NAMALWA (cell line): ENCODE measurements at regions not wholly inside any gene's neighbourhood (a gene's known extent, or its start where the extent isn't known, plus 50 kb on each side); places are given as distances from the start of the nearest gene placed in this dataset.

Experiments
- DNase-seq: peaks from one replicate; pipeline ENCODE4 v3.0.0-alpha.2; 2015; ENCODE audit warnings: low spot score

DNA sequence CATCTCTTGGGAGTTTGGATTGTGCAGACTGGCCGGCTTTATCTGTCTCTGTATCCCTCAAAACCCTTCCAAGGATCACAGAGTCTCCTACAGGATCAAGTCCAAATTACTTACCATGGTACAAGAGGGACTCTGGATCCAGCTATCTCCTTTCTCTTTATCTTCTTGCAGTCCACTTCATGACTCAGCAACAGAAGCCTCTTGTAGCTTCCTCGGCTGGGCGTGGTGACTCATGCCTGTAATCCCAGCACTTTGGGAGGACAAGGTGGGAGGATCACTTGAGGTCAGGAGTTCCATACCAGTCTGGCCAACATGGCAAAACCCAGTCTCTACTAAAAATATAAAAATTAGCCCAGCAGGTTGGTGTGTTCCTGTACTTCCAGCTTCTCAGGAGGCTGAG, 189.7 kb downstream of the BCAT1 start:
- DNase-seq = no peak

DNA sequence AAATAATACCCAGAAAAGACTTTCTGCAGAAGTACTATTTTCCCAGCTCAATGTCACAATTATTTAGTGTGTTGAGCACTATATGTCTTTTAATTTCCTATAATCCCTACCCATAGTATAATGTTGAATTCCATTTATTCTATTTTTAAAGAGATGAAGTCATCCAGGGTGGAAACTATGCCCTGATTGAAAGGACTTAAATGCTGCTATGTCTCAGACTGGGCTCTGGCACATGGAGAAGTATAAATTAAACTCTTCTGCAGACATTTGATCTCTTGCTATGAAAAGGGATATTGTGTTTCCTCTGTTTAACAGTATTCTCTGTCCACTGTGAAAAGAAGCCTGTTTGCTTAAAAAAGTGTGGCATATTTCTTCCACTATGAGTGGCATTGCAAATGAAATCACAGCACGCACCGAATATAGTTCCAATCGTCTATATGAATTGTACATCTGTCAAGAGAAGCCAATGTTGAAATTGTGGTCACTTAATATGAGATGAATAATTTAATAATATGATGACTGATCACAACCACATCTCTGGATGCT, 192.3 kb downstream of the BCAT1 start:
- no peak for DNase-seq

DNA sequence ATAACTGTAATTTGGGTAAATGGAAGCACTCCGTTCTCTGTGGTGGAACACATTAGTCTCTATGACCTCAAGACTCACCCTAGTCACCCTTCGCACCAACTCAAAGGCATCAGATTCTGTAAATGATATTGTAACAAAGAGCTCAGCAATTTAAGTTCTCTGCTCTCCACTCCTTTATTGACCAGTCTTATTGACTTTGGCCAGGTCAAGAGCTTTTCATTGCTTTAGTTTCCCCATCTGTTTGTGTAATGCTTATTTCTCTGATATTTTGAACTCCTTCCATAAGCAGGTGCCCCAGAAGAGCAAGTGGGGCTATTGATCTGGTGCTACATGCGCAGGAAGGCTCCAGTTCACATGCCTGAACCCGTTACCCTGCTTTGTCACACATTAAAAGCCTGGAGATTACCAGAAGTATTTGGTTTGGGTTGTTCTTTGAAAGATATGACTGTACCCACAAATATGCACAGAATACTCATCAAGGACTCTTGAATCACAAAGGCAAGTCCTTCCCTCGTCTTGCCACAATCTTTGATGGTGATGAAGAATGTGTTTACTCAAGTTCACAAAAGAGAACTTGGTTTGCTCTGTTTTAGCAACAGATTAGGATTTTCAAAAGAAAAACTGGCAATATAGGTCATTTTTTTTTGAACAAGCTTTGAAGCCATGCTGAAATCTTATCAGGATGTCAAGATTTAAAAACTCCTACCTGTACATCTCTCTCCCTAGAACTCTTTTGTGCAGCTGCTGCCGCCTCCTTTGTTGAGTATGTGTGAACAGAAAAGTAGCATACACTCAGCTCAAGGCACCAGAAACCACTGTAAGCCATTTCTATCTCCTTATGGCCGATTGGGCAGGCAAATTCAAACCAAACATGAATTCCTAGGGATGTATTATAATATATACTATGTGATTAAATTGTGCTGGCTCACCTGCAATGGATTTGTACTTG, 193.9 kb downstream of the BCAT1 start:
- no peak for DNase-seq

DNA sequence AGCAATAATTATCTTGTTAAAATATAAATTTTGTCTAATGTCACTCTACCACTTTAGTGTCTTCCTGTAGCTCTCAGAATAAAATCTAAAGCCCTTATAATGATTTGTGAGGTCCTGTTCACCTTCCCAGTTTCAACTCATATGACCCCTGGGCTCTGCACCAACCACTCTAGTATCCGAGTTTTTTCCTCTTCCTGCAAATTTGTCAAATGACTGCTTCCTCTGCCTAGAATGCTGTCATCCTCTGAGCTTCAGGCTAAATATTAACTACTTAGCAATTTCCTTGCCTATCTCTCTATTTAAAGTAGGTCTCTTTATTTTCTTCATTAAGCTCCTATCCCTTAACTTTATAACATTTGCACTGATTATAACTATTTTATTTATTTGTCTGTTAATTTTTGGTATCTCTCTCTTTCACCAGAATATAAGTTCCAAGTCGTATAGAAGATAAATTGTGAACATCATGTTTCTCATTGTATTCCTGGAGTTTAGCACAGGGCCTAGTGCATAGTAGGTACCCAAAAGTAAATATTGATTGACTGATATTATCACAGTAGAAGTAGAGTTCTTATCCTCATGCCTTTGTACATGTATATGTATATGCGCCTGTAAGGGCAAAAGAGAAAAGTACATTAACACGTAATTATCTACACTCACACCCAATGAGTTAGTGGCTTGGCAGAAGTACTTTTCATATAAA, 196.0 kb downstream of the BCAT1 start:
- DNase-seq = no peak

DNA sequence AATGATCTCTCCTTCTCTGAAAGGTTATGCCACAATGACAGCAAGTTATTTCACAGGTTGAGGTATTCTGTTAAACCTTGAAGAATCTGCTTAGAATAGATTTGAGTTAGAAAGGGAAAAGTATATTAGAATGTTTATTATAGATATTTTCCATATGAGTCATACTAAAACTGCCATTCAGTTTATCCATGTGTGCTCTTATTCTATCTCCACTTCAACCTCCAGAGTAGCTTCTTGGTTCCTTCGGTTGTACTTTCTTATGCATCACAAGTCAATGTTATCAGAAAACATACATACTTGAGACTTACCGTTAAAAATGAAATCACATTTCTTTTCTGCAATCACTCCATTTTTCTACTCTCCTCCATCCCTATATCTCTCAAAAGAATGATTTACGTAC, 197.7 kb downstream of the BCAT1 start:
- DNase-seq = no peak

DNA sequence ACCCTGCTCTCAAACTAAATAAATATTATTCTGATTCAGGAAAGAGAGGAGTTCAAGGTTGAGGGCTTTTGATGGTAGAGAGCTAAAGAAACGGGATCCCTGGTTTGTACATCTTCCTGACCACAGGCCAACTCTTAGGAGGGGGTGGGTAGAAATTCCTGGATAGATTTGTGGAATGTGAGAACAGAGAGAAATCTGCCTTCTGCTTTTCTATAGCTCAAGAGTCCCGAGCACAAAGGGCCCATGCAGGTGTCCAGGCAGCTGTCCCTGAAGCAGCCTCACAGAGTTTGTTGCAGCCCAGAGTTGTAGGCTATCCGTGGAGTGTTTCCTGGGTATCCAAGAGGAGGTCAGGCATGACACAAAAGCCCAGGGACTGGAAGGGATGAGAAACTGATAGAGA, 198.6 kb downstream of the BCAT1 start:
- no peak for DNase-seq

DNA sequence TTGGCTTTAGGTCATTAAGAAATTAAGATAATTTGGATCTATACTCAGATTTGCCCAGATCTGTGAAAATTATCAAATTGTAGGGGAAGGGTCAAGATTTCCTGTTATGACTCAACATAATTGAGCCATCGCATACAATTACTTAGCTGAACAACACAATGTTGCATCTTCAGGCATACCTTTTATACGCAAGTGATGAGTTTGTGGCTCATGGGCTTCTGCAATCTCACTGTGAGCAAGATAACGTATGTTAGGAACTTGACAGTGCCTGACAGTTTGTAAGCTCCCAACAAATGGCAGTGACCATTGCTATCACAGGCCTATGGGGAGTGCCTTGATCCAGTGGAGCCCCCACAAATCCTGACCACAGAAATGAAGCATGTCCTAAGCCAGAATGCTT, 199.7 kb downstream of the BCAT1 start:
- DNase-seq = no peak

DNA sequence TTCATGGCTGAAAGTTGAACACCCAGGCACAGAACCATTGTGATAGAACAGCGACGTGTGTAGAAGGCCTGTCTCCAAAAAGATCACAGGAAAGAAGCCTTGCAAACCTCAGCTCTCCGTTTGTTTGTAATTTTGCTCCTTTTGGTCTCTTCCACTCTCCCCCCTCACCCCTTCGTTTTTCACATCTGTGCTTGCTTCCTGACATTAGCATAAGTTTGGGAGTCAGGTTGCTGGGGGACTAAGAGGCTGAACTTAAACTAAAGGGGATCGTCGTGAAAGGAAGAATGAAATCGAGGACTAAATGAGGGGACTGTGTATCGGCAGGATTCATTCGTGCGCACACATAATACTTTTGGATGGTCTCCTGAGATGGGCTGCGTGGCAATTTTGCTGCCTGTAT, 200.6 kb downstream of the BCAT1 start:
- DNase-seq = no peak

DNA sequence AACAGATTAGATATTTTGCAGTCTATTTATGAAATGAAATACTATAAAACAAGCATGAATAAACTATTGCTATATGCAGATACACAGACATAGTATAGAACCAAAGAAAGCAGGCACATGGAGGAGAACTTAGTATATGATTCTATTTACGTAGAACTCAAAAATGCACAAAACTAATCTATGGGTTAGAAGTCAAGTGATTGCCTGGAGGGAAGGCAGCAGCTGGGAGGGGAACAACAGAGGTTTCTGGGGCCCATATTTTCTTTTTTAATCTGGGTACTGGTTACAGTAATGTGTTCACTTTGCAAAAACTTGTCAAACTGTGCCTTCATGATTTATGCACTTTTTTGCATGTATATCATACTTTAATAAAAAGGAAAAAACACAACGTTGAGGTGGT, 202.0 kb downstream of the BCAT1 start:
- no peak for DNase-seq

DNA sequence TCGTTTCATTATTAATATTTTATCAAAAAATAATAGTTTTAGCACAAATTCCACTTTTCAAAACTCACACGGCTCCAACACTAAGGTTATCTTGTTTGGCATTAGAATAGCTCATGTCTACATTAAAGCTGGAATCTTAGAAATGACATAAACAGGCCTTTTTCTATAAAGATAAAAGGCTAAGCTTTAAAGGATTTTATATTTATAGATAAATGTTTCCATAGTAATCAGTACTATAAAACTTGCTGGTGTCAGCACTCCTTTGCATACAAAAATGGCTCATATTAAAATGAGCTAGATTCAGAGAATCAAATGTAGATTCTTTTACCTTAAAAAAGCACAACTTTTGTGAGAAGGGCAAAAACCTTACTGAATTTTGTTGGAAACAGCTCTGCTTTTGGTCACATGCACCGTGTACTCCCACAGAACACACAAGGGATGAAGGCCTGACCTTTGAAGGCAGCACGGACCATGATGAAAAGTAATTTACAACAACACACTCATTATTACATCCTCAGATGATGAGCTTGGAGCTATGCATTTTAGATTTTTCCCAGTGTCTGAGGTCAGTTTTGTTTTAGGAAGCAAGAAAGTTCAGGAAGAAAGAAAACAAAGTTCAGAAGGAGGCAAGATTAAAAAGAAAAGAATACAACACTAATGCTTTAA, 202.8 kb downstream of the BCAT1 start:
- no peak for DNase-seq

DNA sequence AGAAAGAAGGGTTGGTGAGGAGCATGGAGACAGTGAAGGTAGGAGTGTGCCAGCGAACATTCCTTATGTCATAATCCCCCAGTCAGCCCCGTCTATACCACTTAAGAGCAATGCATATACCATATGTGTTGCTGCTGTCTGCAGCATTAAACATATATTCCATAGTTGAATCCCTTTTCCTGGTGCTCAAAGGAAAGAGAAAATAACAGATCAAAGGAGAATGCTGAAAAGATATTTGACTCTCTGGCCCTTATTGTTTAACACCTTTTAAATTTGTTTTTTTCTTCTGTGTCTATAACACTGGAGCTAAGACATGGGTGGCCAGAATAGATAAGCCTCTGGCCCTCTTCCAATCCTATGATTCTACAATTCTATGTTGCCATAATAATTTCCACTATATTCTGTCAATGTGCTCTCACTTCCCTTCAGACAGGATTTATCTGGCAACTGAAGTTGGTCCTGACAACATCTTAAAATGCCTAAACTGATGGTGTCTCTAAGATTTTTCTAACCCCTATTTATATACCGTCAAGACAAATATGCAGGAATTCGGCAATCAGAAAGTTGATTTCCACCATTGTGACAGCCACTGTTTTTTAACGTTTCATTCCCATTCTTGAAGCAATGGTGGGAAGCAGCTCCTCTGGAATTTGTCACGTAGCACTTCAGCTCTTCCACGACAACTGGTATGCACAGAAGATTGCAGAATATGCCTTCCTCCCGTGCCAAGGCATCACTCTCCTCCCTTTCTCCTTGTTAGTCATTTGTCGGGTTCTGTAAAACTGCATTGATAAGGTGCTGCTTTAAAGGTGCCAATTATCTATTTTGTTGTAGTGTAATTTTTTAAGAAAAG, 204.7 kb downstream of the BCAT1 start:
- DNase-seq = no peak

DNA sequence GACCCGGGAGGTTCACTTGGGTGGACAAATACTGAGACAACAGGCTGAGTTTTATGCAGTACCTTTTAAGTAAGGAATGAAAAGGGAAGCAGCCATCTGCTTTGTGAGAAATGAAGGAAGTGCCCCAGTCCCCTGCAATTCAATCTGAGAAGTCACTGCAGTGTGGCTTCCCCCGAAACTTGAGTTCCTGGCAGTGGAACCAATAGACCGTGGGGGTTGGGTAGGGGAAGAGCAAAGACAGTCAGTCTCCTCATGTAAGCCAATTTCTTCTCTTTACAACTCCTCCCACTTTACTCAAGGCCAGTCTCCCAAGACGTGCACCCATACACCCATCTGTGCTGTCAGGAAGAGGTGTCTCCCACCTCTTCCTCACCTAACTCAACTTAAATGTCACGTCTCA, 206.5 kb downstream of the BCAT1 start:
- peak; percentile 46 for DNase-seq

DNA sequence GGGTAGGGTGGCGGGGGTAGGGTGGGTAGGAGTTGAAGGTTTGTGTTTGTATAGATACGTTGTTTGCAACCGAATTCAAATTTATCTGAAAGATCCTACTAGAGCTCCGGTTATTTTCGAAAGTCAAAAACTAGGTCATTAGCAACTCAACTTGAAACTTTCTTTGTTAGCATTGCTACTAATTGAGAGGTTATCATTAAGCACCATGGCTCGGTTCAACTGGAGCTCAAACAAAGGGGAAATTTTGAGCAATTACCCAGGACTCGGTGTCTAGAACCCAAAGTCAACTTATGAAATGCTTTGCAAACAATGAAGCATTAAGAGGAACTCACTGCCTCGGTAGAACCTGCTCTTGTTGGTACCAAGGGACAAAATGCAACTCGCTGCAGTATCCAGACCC, 207.7 kb downstream of the BCAT1 start:
- DNase-seq = no peak

DNA sequence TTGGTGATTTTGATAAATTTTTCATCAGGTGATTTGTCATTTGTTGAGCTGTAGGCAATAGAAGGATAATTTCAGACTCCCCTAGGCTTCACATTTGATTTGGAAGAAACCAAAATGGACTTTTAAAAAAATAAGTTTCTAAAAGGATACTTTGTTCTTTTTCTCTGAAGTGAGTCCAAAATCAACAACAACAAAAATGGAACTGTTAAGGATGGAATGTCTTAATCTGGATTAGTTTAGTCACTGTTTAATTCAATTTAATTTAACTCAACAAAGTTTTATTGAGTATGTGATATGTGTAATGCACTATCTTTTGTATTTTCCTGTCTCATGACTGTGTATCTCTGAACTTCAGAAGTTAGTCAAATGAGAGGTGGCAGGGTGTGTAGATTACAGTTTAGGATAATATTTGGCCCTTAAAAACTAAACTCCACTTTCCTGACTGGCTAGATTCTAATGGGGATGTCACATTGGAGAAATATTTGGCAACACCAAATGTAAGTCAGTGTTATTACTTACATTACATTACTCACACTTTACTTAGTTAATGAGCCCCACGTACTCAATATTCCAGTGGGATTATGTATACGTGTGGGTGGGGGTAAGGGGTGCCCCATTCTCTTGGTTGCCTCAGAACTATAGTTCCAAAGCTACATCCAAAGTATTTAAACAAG, 209.7 kb downstream of the BCAT1 start:
- DNase-seq = no peak

DNA sequence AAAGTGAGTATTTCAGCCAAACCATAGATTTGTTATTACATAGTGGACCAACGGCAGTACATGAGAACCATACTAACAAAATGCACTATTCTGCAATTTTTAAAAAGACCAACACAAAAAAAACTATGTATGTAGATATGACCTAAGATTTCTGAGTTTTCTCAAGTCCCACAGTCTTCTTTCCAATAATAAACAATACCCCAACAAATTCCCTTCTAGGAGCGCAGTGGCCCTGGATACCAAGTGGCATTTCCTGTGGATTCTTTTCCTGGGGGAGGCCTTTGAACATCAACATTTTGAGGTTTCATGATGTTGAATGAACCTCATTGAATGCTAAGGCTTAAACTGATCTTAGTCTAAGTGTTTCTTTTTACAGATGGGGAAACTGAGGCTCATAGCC, 210.5 kb downstream of the BCAT1 start:
- DNase-seq = no peak

DNA sequence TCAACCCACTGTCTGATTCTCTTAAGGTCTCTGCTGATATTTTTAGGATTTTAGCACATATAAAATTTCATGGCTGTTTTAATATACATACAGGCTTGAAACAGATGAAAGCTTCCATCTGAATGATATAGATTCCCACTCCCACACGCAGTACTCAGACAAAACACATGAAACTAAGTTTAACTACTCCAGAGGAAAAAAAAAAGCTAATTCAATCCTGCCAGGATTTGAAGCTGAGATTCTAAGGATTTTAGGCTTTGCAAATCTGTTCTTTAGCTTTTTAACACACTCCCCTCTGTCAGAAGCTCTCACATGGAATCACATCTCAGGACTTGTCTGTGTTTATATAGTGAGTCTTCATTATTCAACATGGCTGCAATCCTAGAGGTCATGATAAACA, 217.3 kb downstream of the BCAT1 start:
- DNase-seq = no peak

DNA sequence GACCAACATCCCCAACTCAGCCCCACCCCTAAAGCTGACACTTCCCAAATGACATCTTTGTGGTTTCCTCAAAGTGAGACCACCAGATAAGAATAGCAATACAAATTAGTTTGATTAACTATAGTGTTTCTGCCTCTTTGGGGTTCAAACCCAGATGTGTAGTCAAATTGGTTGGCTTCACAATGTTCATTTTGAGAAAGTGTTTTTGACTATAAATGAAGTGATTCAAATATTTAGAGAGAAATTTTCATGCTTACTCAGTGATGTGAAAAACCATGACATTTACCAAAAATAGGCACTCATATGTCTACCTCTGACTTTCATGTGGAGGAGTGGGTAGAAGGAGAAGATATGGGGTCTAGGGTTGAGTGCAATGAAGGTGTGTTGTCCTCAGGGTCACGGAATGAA, 218.4 kb downstream of the BCAT1 start:
- peak; percentile 44 for DNase-seq

DNA sequence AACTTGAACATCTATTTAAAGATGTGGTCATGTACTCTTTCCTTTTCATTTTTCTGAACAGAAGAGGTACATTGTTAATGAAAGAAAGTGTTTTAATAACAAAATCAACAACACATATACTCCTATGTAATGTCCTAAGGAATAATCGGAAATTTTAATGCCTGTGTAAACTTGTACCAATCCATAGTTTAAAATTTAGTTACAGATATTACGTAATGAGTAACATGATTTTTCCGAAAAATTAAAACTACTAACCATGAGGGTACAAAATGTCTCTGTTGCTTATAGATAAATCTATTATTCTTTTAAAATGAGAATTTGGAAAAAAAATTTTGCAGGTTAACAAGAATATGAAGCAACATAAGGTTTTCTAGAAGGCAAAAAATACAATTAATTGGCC, 220.1 kb downstream of the BCAT1 start:
- DNase-seq = no peak

DNA sequence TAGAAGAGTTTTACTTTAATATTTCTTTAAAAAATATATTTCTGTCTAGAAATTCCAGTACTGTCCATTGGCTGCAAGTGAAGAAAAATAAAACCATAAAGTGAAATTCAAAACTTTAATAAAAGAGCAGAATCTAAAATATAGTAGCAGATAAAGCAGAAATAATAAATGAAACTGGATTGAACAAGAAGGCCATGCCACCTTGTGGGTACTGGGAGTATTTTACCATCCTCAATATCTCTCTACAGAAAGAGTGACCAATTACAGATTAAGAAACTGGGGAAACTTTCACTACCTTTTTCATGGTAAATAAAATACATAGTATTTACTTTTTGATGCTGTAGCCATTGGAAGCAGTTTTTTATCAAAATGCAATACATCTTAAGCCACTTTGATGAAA, 220.5 kb downstream of the BCAT1 start:
- DNase-seq = peak; percentile 72

DNA sequence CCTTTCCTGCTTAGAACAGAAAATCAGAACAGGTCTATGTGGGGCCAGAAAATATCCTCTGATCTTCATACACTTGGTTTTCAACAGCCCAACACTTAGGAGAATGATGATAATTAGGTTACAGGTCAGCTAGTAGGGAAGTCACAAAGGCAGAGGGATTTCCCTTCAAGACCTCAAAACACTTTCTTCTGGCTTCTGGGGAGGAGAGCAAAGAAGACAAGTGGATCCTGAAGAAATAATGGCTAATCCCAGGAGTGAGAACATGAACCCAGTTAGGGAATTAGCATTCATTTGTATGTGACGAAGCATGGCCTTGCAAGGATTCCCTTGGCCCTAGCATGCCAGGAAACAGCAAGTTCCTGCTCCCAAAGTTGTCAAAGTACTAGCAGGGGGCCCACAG, 223.3 kb downstream of the BCAT1 start:
- no peak for DNase-seq

DNA sequence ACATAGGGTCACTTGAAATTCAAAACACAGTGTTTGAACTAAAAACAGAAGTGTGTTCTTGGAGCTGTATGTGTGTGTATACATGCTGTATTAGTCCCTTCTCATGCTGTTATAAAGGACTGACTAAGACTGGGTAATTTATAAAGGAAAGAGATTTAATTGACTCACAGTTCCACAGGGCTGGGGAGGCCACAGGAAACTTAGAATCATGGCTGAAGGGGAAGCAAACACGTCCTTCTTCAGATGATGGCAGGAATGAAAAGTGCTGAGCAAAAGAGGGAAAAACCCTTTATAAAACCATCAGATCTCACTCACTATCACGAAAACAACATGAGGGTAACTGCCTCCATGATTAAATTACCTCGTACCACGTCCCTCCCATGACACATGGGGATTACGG, 224.1 kb downstream of the BCAT1 start:
- DNase-seq = no peak
